DMS114 treated with DMSO at 0.1 percent for 48 hours (cell line): ENCODE measurements at regions not wholly inside any gene's neighbourhood (a gene's known extent, or its start where the extent isn't known, plus 50 kb on each side); places are given as distances from the start of the nearest gene placed in this dataset.
"Not testable (repeated sequence)": the region's sequence is repeated elsewhere in the genome, so short reads cannot be mapped to it uniquely, and the experiment has no call there.

Experiments used
- DNase-seq: peaks from one replicate; lab custom pipeline; 2025; ENCODE audit not compliant: unreplicated experiment; lab: John Stamatoyannopoulos, UW

- DNase-seq, result no peak
These were observed 76.8 kb upstream of the ANKH start for GRCh38 chr5:14948383-14948782.

- no peak for DNase-seq
These were observed 75.4 kb upstream of the ANKH start for GRCh38 chr5:14946815-14947620.

GRCh38 chr5:14945450-14945849, 73.9 kb upstream of the ANKH start:
- DNase-seq, result no peak

GRCh38 chr5:14944996-14945395, 73.4 kb upstream of the ANKH start:
- DNase-seq, result no peak

GRCh38 chr5:14944350-14944739, 72.8 kb upstream of the ANKH start:
- DNase-seq, result no peak

GRCh38 chr5:14942212-14942611, 70.6 kb upstream of the ANKH start:
- DNase-seq, result no peak

- DNase-seq, result no peak
These were observed 65.7 kb upstream of the ANKH start for GRCh38 chr5:14937254-14937653.

GRCh38 chr5:14936588-14936987, 65.0 kb upstream of the ANKH start:
- DNase-seq, result no peak

- no peak for DNase-seq
These were observed 63.8 kb upstream of the ANKH start for GRCh38 chr5:14935341-14935740.

- no peak for DNase-seq
These were observed 61.4 kb upstream of the ANKH start for GRCh38 chr5:14932902-14933469.

- no peak for DNase-seq
These were observed 58.9 kb upstream of the ANKH start for GRCh38 chr5:14930486-14930885.

GRCh38 chr5:14929293-14930065, 57.9 kb upstream of the ANKH start:
- no peak for DNase-seq

- no peak for DNase-seq
These were observed 57.1 kb upstream of the ANKH start for GRCh38 chr5:14928661-14929060.

- DNase-seq, result no peak
These were observed 53.7 kb upstream of the ANKH start for GRCh38 chr5:14925326-14925725.

- not testable (repeated sequence) for DNase-seq
These were observed 51.4 kb upstream of the ANKH start for GRCh38 chr5:14922952-14923351.

GRCh38 chr5:14922456-14922855, 50.9 kb upstream of the ANKH start:
- no peak for DNase-seq
